ENCODE measurements at regions not wholly inside any gene's neighbourhood (a gene's known extent, or its start where the extent isn't known, plus 50 kb on each side); places are given as distances from the start of the nearest gene placed in this dataset.
"Not testable (repeated sequence)": the region's sequence is repeated elsewhere in the genome, so short reads cannot be mapped to it uniquely, and the experiment has no call there.

- DNase-seq, result no peak
These were observed 135.0 kb downstream of the RALA start for GRCh38 chr7:39758234-39758970.

GRCh38 chr7:39761449-39761848 is 138.1 kb downstream of the RALA start:
- DNase-seq, result no peak

- DNase-seq, result not testable (repeated sequence)
These were observed 139.1 kb downstream of the RALA start for GRCh38 chr7:39762466-39762865.

GRCh38 chr7:39762881-39763280 is 139.5 kb downstream of the RALA start:
- DNase-seq, result not testable (repeated sequence)

- not testable (repeated sequence) for DNase-seq
These were observed 142.5 kb downstream of the RALA start for GRCh38 chr7:39765833-39766232.

- DNase-seq, result not testable (repeated sequence)
These were observed 145.1 kb downstream of the RALA start for GRCh38 chr7:39768439-39768838.

- not testable (repeated sequence) for DNase-seq
These were observed 151.0 kb downstream of the RALA start for GRCh38 chr7:39774341-39774851.

GRCh38 chr7:39781557-39781956 is 158.2 kb downstream of the RALA start:
- DNase-seq, result not testable (repeated sequence)

GRCh38 chr7:39786440-39786839 is 163.1 kb downstream of the RALA start:
- DNase-seq, result not testable (repeated sequence)

GRCh38 chr7:39791035-39791434 is 159.0 kb upstream of the CDK13 start:
- not testable (repeated sequence) for DNase-seq

GRCh38 chr7:39791911-39792310 is 158.1 kb upstream of the CDK13 start:
- DNase-seq, result not testable (repeated sequence)

- DNase-seq, result not testable (repeated sequence)
These were observed 157.0 kb upstream of the CDK13 start for GRCh38 chr7:39793026-39793425.

- not testable (repeated sequence) for DNase-seq
These were observed 156.2 kb upstream of the CDK13 start for GRCh38 chr7:39793851-39794250.

GRCh38 chr7:39796947-39797346 is 153.1 kb upstream of the CDK13 start:
- not testable (repeated sequence) for DNase-seq

GRCh38 chr7:39798077-39798476 is 152.0 kb upstream of the CDK13 start:
- not testable (repeated sequence) for DNase-seq

GRCh38 chr7:39808796-39809481 is 141.1 kb upstream of the CDK13 start:
- no peak for DNase-seq

GRCh38 chr7:39810204-39810642 is 139.8 kb upstream of the CDK13 start:
- DNase-seq, result no peak

GRCh38 chr7:39810710-39811109 is 139.3 kb upstream of the CDK13 start:
- DNase-seq, result no peak

- no peak for DNase-seq
These were observed 138.9 kb upstream of the CDK13 start for GRCh38 chr7:39811161-39811614.

- DNase-seq, result no peak
These were observed 133.5 kb upstream of the CDK13 start for GRCh38 chr7:39816462-39817060.

- DNase-seq, result no peak
These were observed 130.5 kb upstream of the CDK13 start for GRCh38 chr7:39819514-39819913.

- no peak for DNase-seq
These were observed 125.4 kb upstream of the CDK13 start for GRCh38 chr7:39824456-39825200.
